GM12878 (cell line): ENCODE measurements at regions not wholly inside any gene's neighbourhood (a gene's known extent, or its start where the extent isn't known, plus 50 kb on each side); places are given as distances from the start of the nearest gene placed in this dataset.

Experiments used
- ATAC-seq: fragments of 200-7000 bp; cut with Tn5 transposase; 3 replicates; pipeline ENCODE4 v1.9.1; 2020; ENCODE audit warnings: mild to moderate bottlenecking, moderate library complexity
- BruUV-seq: library from RNA; stranded (reverse); fragments of 400-500 nt; replicated peaks from 2 replicates; lab custom pipeline; 2021; lab: Mats Ljungman, UMichigan
- CTCF ChIA-PET: fragments of 300-600 bp; sonication (Branson Sonifier 250); formaldehyde crosslinking; extraction: SDS; loops from one replicate; lab custom pipeline; 2021; ENCODE audit warnings: inconsistent platforms; lab: Yijun Ruan, JAX
- POLR2A ChIA-PET: fragments of 350-600 bp; formaldehyde crosslinking; extraction: SDS; loops from one replicate; lab custom pipeline; 2021; ENCODE audit warnings: inconsistent platforms; lab: Charles Lee
- RAD21 ChIA-PET: fragments of 300-600 bp; sonication (Branson Sonifier 250); formaldehyde crosslinking; loops from one replicate; lab custom pipeline; 2023; ENCODE audit warnings: antibody characterized with exemption; ENCODE audit not compliant: unreplicated experiment; lab: Charles Lee
- SMC1A ChIA-PET: fragments of 300-600 bp; sonication (Branson Sonifier 250); formaldehyde crosslinking; loops from one replicate; lab custom pipeline; 2023; ENCODE audit not compliant: unreplicated experiment, uncharacterized antibody; lab: Charles Lee
- DNase-seq: peaks from one replicate; pipeline ENCODE4 v3.0.0-alpha.2; 2011; ENCODE audit warnings: low read depth, low spot score
- FAIRE-seq: peaks from 3 replicates; lab custom pipeline; 2011; peaks lifted over from hg19 to GRCh38; lab: Jason Lieb, UNC
- H2AFZ ChIP-seq: 2 replicates; pipeline ENCODE4 v1.6.0; 2011; ENCODE audit warnings: low read depth, low read length, control low read depth; ENCODE audit not compliant: control insufficient read depth
- H3K27ac ChIP-seq: 2 replicates; pipeline ENCODE4 v1.5.1; 2011; ENCODE audit warnings: control low read depth; ENCODE audit not compliant: control insufficient read depth, insufficient read depth
- H3K27me3 ChIP-seq, 2 experiments: replicated peaks in 1 of 2; 2 replicates each; pipeline versions ENCODE4 v1.6.0 to v1.6.1; 2011; ENCODE audit warnings: low read length in 1 of 2; ENCODE audit not compliant: control insufficient read depth in 2 of 2, insufficient read depth in 2 of 2
- H3K36me3 ChIP-seq, 2 experiments: 2 replicates each; pipeline ENCODE4 v1.5.1; 2011; ENCODE audit warnings: low read length in 1 of 2; ENCODE audit not compliant: control insufficient read depth in 2 of 2, insufficient read depth in 2 of 2
- H3K4me1 ChIP-seq: 2 replicates; pipeline ENCODE4 v1.6.1; 2011; ENCODE audit warnings: mild to moderate bottlenecking, low read length, moderate library complexity, mixed read lengths; ENCODE audit not compliant: control insufficient read depth, insufficient read depth
- H3K4me2 ChIP-seq: 2 replicates; pipeline ENCODE4 v1.6.0; 2011; ENCODE audit warnings: control low read depth; ENCODE audit not compliant: control insufficient read depth, insufficient read depth
- H3K4me3 ChIP-seq: fragments of 200-600 bp; sonication (generic); 2 replicates; pipeline ENCODE4 v1.5.1; 2016
- H3K79me2 ChIP-seq: 2 replicates; pipeline ENCODE4 v1.6.0; 2011; ENCODE audit warnings: low read length; ENCODE audit not compliant: control insufficient read depth, insufficient read depth
- H3K9ac ChIP-seq: 2 replicates; pipeline ENCODE4 v1.8.0; 2011; ENCODE audit warnings: low read length, control low read depth, mixed read lengths; ENCODE audit not compliant: control insufficient read depth, insufficient read depth
- H3K9me3 ChIP-seq: replicated peaks from 3 replicates; pipeline ENCODE4 v1.5.1; 2011; ENCODE audit warnings: mild to moderate bottlenecking, low read length; ENCODE audit not compliant: control insufficient read depth, insufficient read depth
- H4K20me1 ChIP-seq: 2 replicates; pipeline ENCODE4 v1.6.0; 2011; ENCODE audit not compliant: control insufficient read depth, insufficient read depth
- ATF7 ChIP-seq: fragments of 450-650 bp; IDR thresholded peaks from 2 replicates; pipeline ENCODE4 v1.6.1; 2016; ENCODE audit warnings: low read depth, mild to moderate bottlenecking
- POU2F2 ChIP-seq: IDR thresholded peaks from 3 replicates; pipeline ENCODE4 v1.6.1; 2011; ENCODE audit warnings: low read depth, mild to moderate bottlenecking, low read length, borderline replicate concordance
- RBBP5 ChIP-seq: fragments of 200-600 bp; sonication (generic); conservative IDR thresholded peaks from 2 replicates; pipeline ENCODE4 v1.6.1; 2016
- TCF7 ChIP-seq: IDR thresholded peaks from 2 replicates; pipeline ENCODE4 v1.6.1; 2014; ENCODE audit warnings: antibody characterized with exemption, borderline replicate concordance
- in situ Hi-C: fragments of 300-500 bp; cut with MboI; formaldehyde crosslinking; loops from 9 replicates; pipeline ENCODE4 v1.14.3; 2018; ENCODE audit warnings: mixed read lengths
- intact Hi-C: fragments of 100-400 bp; cut with micrococcal nuclease; formaldehyde crosslinking; loops from one replicate; pipeline ENCODE4 v1.14.2; 2022; ENCODE audit not compliant: unreplicated experiment
- TF ChIP-seq, protein P1 (sequence below): IDR thresholded peaks from 2 replicates; pipeline ENCODE4 v1.6.1; 2012; ENCODE audit warnings: mild to moderate bottlenecking, low read depth, low read length
- TF ChIP-seq, protein P2 (sequence below): fragments of 450-650 bp; IDR thresholded peaks from 2 replicates; pipeline ENCODE4 v1.6.1; 2017; ENCODE audit warnings: antibody characterized with exemption, mild to moderate bottlenecking, moderate library complexity

DNA sequence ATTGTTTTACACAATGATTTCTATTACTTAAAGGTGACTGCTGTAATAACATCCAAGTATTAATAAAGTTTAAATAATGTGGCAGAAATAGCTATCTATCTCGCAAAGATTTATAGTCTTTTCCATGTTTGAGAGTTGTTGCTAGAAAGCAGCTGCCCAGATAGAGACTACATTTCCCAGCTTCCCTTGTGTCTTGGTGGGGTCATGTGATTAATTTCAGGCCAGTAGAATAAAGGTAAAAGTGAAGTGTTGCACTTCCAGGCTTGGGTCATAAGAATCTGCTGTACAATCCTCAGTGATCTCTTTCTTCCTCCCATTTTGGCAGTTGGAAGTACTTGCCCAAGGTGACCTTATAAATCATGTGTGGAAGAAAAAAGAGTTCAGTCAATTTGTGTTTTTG, 449.7 kb upstream of the USP15 start (continued):
- TF ChIP-seq, protein P1, sequence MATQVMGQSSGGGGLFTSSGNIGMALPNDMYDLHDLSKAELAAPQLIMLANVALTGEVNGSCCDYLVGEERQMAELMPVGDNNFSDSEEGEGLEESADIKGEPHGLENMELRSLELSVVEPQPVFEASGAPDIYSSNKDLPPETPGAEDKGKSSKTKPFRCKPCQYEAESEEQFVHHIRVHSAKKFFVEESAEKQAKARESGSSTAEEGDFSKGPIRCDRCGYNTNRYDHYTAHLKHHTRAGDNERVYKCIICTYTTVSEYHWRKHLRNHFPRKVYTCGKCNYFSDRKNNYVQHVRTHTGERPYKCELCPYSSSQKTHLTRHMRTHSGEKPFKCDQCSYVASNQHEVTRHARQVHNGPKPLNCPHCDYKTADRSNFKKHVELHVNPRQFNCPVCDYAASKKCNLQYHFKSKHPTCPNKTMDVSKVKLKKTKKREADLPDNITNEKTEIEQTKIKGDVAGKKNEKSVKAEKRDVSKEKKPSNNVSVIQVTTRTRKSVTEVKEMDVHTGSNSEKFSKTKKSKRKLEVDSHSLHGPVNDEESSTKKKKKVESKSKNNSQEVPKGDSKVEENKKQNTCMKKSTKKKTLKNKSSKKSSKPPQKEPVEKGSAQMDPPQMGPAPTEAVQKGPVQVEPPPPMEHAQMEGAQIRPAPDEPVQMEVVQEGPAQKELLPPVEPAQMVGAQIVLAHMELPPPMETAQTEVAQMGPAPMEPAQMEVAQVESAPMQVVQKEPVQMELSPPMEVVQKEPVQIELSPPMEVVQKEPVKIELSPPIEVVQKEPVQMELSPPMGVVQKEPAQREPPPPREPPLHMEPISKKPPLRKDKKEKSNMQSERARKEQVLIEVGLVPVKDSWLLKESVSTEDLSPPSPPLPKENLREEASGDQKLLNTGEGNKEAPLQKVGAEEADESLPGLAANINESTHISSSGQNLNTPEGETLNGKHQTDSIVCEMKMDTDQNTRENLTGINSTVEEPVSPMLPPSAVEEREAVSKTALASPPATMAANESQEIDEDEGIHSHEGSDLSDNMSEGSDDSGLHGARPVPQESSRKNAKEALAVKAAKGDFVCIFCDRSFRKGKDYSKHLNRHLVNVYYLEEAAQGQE, result no peak
- TF ChIP-seq ATF7, result no peak

DNA sequence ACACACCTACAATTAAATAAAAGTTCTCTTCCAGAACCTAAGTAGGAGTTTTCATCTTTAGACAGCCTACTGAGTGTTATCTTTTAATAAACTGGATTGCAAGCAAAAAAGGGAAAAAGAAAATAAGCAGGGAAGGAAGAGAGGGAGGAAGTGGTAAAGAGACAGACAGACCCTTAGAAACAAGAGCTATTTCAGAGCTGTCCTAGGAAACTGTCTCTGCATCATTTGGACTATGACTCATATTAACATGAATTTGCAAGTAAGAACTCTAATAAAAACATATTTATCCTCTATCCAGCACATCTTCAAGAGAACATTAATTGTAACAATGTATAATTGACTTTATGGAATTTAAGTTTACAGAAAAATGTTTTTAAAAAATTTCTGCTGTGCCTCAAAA, 438.8 kb upstream of the USP15 start:
- H3K4me1 ChIP-seq, result no peaks in the 10 kb centered on the region
- ATAC-seq, result no peak
- TF ChIP-seq, protein P2, sequence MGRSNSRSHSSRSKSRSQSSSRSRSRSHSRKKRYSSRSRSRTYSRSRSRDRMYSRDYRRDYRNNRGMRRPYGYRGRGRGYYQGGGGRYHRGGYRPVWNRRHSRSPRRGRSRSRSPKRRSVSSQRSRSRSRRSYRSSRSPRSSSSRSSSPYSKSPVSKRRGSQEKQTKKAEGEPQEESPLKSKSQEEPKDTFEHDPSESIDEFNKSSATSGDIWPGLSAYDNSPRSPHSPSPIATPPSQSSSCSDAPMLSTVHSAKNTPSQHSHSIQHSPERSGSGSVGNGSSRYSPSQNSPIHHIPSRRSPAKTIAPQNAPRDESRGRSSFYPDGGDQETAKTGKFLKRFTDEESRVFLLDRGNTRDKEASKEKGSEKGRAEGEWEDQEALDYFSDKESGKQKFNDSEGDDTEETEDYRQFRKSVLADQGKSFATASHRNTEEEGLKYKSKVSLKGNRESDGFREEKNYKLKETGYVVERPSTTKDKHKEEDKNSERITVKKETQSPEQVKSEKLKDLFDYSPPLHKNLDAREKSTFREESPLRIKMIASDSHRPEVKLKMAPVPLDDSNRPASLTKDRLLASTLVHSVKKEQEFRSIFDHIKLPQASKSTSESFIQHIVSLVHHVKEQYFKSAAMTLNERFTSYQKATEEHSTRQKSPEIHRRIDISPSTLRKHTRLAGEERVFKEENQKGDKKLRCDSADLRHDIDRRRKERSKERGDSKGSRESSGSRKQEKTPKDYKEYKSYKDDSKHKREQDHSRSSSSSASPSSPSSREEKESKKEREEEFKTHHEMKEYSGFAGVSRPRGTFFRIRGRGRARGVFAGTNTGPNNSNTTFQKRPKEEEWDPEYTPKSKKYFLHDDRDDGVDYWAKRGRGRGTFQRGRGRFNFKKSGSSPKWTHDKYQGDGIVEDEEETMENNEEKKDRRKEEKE, result no peak
- no peak for TF ChIP-seq POU2F2
- no peak for TF ChIP-seq RBBP5
- no peak for TF ChIP-seq TCF7
- no peak overlapping the region for H3K4me2 ChIP-seq
- intact Hi-C loops (no loop called here), in situ Hi-C loops (no loop called here)
- no peaks in the 10 kb centered on the region for H3K79me2 ChIP-seq
- no peak overlapping the region for H2AFZ ChIP-seq
- CTCF ChIA-PET, result no interaction called here
- H3K9me3 ChIP-seq, result no peaks in the 10 kb centered on the region
- DNase-seq, result no peak
- RAD21 ChIA-PET, result no interaction called here
- H3K4me3 ChIP-seq, result no peak overlapping the region
- H3K27me3 ChIP-seq, result no peaks in the 10 kb centered on the region
- BruUV-seq, result no TSS peak
- no peak for FAIRE-seq
- H3K9ac ChIP-seq, result no peak overlapping the region
- SMC1A ChIA-PET, result no interaction called here
- no peaks in the 10 kb centered on the region for H4K20me1 ChIP-seq
- no peak overlapping the region for H3K27ac ChIP-seq
- no peaks in the 10 kb centered on the region for H3K36me3 ChIP-seq
- POLR2A ChIA-PET, result no interaction called here
